NT2/D1 (cell line): ENCODE measurements at regions not wholly inside any gene's neighbourhood (a gene's known extent, or its start where the extent isn't known, plus 50 kb on each side); places are given as distances from the start of the nearest gene placed in this dataset.

Experiments
- SUZ12 ChIP-seq: IDR thresholded peaks from 2 replicates; pipeline ENCODE4 v1.6.1; 2011; ENCODE audit not compliant: insufficient read length, insufficient read depth; ENCODE audit errors: extremely low read depth
- YY1 ChIP-seq: IDR thresholded peaks from 2 replicates; pipeline ENCODE4 v1.6.1; 2011; ENCODE audit not compliant: insufficient read length, insufficient read depth

- TF ChIP-seq YY1, result no peak
- no peak for TF ChIP-seq SUZ12
Observed at GRCh38 chr6:113585246-113585645, 271.9 kb upstream of the MARCKS start.
